HCT116 (cell line): ENCODE measurements at regions not wholly inside any gene's neighbourhood (a gene's known extent, or its start where the extent isn't known, plus 50 kb on each side); places are given as distances from the start of the nearest gene placed in this dataset.

Experiments
- ATAC-seq: fragments of 200-7000 bp; cut with Tn5 transposase; 2 replicates; pipeline ENCODE4 v1.9.1; 2020; ENCODE audit warnings: mild to moderate bottlenecking, moderate library complexity
- BruUV-seq: library from RNA; stranded (reverse); fragments of 400-500 nt; replicated peaks from 2 replicates; lab custom pipeline; 2021; lab: Mats Ljungman, UMichigan
- CTCF ChIA-PET: fragments of 300-600 bp; sonication (Branson Sonifier 250); formaldehyde crosslinking; loops from one replicate; lab custom pipeline; 2021; ENCODE audit warnings: antibody characterized with exemption; lab: Charles Lee
- POLR2A ChIA-PET: fragments of 300-600, 350-600 bp; sonication (Branson Sonifier 250); formaldehyde crosslinking; loops from one replicate; lab custom pipeline; 2021; ENCODE audit warnings: antibody characterized with exemption; lab: Charles Lee
- RAD21 ChIA-PET, 2 experiments: fragments of 300-600 bp; sonication (Branson Sonifier 250); formaldehyde crosslinking; loops; one replicate each; lab custom pipeline; 2023; ENCODE audit warnings: low total read pairs in 2 of 2; ENCODE audit not compliant: uncharacterized antibody in 2 of 2, unreplicated experiment in 2 of 2, low non-redundant PET in 1 of 2; lab: Charles Lee
- DNase-seq: peaks from one replicate; pipeline ENCODE4 v3.0.0-alpha.2; 2010; ENCODE audit warnings: low read depth, low spot score
- H2AFZ ChIP-seq: fragments of 200-600 bp; shearing (Covaris generic), sonication (generic); 2 replicates; pipeline ENCODE4 v1.6.1; 2017; ENCODE audit warnings: low read depth, mixed run types, mixed read lengths, antibody characterized with exemption, low read length; ENCODE audit not compliant: poor library complexity, severe bottlenecking
- H3K27ac ChIP-seq: 2 replicates; pipeline ENCODE4 v1.5.1; 2012; ENCODE audit warnings: low read depth, low read length
- H3K27me3 ChIP-seq: fragments of 200-600 bp; sonication (generic); 2 replicates; pipeline ENCODE4 v1.6.1; 2016; ENCODE audit warnings: mixed run types, low read length, mixed read lengths; ENCODE audit not compliant: insufficient read depth
- H3K36me3 ChIP-seq, 2 experiments: fragments of 200-500 bp in 1 of 2; fragments of 200-600 bp in 1 of 2; sonication (Bioruptor generic) in 1 of 2; sonication (generic) in 1 of 2; 2 replicates each; pipeline versions ENCODE4 v1.5.1 to v1.6.1; 2014 to 2016; ENCODE audit warnings: low read length in 2 of 2, inconsistent platforms in 1 of 2, mixed read lengths in 1 of 2, mixed run types in 1 of 2; ENCODE audit not compliant: insufficient read depth in 2 of 2, control insufficient read depth in 1 of 2
- H3K4me1 ChIP-seq, 2 experiments: fragments of 200-600 bp in 1 of 2; sonication (generic) in 1 of 2; 2 replicates each; pipeline versions ENCODE4 v1.5.1 to v1.6.1; 2012 to 2017; ENCODE audit warnings: low read length in 2 of 2, inconsistent platforms in 1 of 2, mild to moderate bottlenecking in 1 of 2, mixed read lengths in 1 of 2, mixed run types in 1 of 2, moderate library complexity in 1 of 2; ENCODE audit not compliant: insufficient read depth in 2 of 2, control insufficient read depth in 1 of 2
- H3K4me2 ChIP-seq: fragments of 200-600 bp; sonication (generic); 2 replicates; pipeline ENCODE4 v1.6.1; 2017; ENCODE audit warnings: mixed run types, low read length, mixed read lengths
- H3K4me3 ChIP-seq, 2 experiments: fragments of 200-600 bp in 1 of 2; sonication (generic) in 1 of 2; replicated peaks in 1 of 2; 2 replicates each; pipeline ENCODE4 v1.5.1; 2011 to 2016; ENCODE audit warnings: low read length in 2 of 2, control low read depth in 1 of 2, low read depth in 1 of 2, mild to moderate bottlenecking in 1 of 2, mixed read lengths in 1 of 2, mixed run types in 1 of 2
- H3K79me2 ChIP-seq: fragments of 200-600 bp; sonication (generic); 2 replicates; pipeline ENCODE4 v1.6.1; 2017; ENCODE audit warnings: mild to moderate bottlenecking, mixed run types, low read length, moderate library complexity, mixed read lengths; ENCODE audit not compliant: insufficient read depth
- H3K9ac ChIP-seq: fragments of 200-600 bp; sonication (generic); 2 replicates; pipeline ENCODE4 v1.6.1; 2016; ENCODE audit warnings: low read length, mixed read lengths
- H3K9me2 ChIP-seq: fragments of 200-600 bp; sonication (generic), shearing (Covaris generic); 2 replicates; pipeline ENCODE4 v1.6.1; 2017; ENCODE audit warnings: mixed run types, mild to moderate bottlenecking, moderate library complexity; ENCODE audit not compliant: insufficient read depth
- H3K9me3 ChIP-seq, 2 experiments: fragments of 200-500 bp in 1 of 2; fragments of 200-600 bp in 1 of 2; sonication (Bioruptor generic) in 1 of 2; sonication (generic) in 1 of 2; 2 replicates each; pipeline ENCODE4 v1.6.1; 2014 to 2017; ENCODE audit warnings: low read length in 2 of 2, mixed read lengths in 2 of 2, inconsistent platforms in 1 of 2, low read depth in 1 of 2, mild to moderate bottlenecking in 1 of 2, mixed run types in 1 of 2, moderate library complexity in 1 of 2; ENCODE audit not compliant: control insufficient read depth in 1 of 2, insufficient read depth in 1 of 2
- H4K20me1 ChIP-seq: fragments of 200-600 bp; sonication (generic), shearing (Covaris generic); 2 replicates; pipeline ENCODE4 v1.6.1; 2017; ENCODE audit warnings: mixed run types, mild to moderate bottlenecking, moderate library complexity; ENCODE audit not compliant: insufficient read depth
- CBX3 ChIP-seq: IDR thresholded peaks from 2 replicates; pipeline ENCODE4 v1.6.1; 2012; ENCODE audit warnings: low read depth
- CEBPB ChIP-seq: IDR thresholded peaks from 2 replicates; pipeline ENCODE4 v1.6.1; 2012; ENCODE audit warnings: low read depth
- ELF1 ChIP-seq: IDR thresholded peaks from 2 replicates; pipeline ENCODE4 v1.6.1; 2012; ENCODE audit warnings: low read depth, borderline replicate concordance
- EZH2 ChIP-seq: fragments of 200-600 bp; sonication (generic); IDR thresholded peaks from 2 replicates; pipeline ENCODE4 v1.6.1; 2017; ENCODE audit warnings: antibody characterized with exemption, mixed run types
- FOSL1 ChIP-seq: IDR thresholded peaks from 2 replicates; pipeline ENCODE4 v1.6.1; 2012; ENCODE audit warnings: low read depth
- POLR2A ChIP-seq: IDR thresholded peaks from 2 replicates; pipeline ENCODE4 v1.7.0; 2011; ENCODE audit warnings: borderline replicate concordance; ENCODE audit not compliant: insufficient read depth, insufficient read length; ENCODE audit errors: extremely low read depth
- POLR2AphosphoS5 ChIP-seq: IDR thresholded peaks from 2 replicates; pipeline ENCODE4 v1.6.1; 2011; ENCODE audit warnings: mild to moderate bottlenecking, low read depth, low read length, moderate library complexity
- RAD21 ChIP-seq: IDR thresholded peaks from 2 replicates; pipeline ENCODE4 v1.6.1; 2012; ENCODE audit warnings: low read depth, mild to moderate bottlenecking
- SIN3A ChIP-seq: IDR thresholded peaks from 2 replicates; pipeline ENCODE4 v1.6.1; 2012; ENCODE audit warnings: low read depth
- SRF ChIP-seq: IDR thresholded peaks from 2 replicates; pipeline ENCODE4 v1.6.1; 2012; ENCODE audit warnings: low read depth
- intact Hi-C: fragments of 100-400 bp; cut with micrococcal nuclease; formaldehyde crosslinking; loops from 2 replicates; pipeline ENCODE4 v1.10.0; 2022
- TF ChIP-seq, protein P1 (sequence below): IDR thresholded peaks from 2 replicates; pipeline ENCODE4 v1.6.1; 2012; ENCODE audit warnings: low read depth
- TF ChIP-seq, protein P2 (sequence below), 3 experiments: fragments of 200-600 bp in 1 of 3; sonication (generic) in 1 of 3; IDR thresholded peaks in 2 of 3; conservative IDR thresholded peaks in 1 of 3; 2 replicates each; pipeline ENCODE4 v1.5.1; 2012 to 2017; ENCODE audit warnings: low read depth in 2 of 3, low read length in 2 of 3, antibody characterized with exemption in 1 of 3, borderline replicate concordance in 1 of 3, control low read depth in 1 of 3, mild to moderate bottlenecking in 1 of 3, mixed read lengths in 1 of 3, mixed run types in 1 of 3, moderate library complexity in 1 of 3; ENCODE audit not compliant: insufficient read depth in 1 of 3
- TF ChIP-seq, protein P3 (sequence below): IDR thresholded peaks from 2 replicates; pipeline ENCODE4 v1.6.1; 2011; ENCODE audit warnings: mild to moderate bottlenecking, low read length, moderate library complexity; ENCODE audit not compliant: insufficient replicate concordance; ENCODE audit errors: extremely low read depth

DNA sequence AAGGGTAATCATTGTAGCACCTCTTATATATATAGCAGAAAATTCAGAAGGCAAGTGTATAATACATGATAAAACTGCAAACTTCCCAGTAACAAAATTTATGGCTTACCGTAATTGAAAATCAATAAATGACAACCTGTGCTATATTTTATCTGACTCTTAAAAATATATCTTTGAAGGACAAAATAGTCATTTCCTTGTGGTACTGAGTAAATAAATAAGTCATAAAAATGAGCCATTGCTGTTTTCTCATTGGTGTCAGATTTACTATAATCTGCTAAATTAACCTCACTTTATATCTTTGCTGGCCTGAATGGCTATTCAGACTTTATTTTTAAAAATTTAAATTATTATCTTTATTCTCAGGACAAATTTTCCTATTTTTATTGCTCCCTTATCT, 1319.1 kb upstream of the SPRY2 start:
- BruUV-seq: no TSS peak
- intact Hi-C loops: no loop called here
- RAD21 ChIA-PET: no interaction called here
- Histone ChIP-seq H3K4me1 (no peaks in the 10 kb centered on the region), H3K27ac (no peak overlapping the region), H3K27me3 (no peaks in the 10 kb centered on the region), H3K9me2 (no peaks in the 10 kb centered on the region), H4K20me1 (no peaks in the 10 kb centered on the region), H3K9ac (no peak overlapping the region), H3K4me2 (no peak overlapping the region), H3K79me2 (no peaks in the 10 kb centered on the region), H3K9me3 (peaks cover 0 to 3% of the 10 kb centered on the region in 2 experiments; a peak in 3 of 4 replicates), H2AFZ (no peak overlapping the region), H3K36me3 (no peaks in the 10 kb centered on the region), H3K4me3 (no peak overlapping the region)
- DNase-seq: no peak
- POLR2A ChIA-PET: no interaction called here
- CTCF ChIA-PET: no interaction called here
- ATAC-seq: no peak
- TF ChIP-seq POLR2A: no peak
- no peak for TF ChIP-seq SRF
- no peak for TF ChIP-seq SIN3A
- TF ChIP-seq CBX3: no peak
- TF ChIP-seq, protein P1, sequence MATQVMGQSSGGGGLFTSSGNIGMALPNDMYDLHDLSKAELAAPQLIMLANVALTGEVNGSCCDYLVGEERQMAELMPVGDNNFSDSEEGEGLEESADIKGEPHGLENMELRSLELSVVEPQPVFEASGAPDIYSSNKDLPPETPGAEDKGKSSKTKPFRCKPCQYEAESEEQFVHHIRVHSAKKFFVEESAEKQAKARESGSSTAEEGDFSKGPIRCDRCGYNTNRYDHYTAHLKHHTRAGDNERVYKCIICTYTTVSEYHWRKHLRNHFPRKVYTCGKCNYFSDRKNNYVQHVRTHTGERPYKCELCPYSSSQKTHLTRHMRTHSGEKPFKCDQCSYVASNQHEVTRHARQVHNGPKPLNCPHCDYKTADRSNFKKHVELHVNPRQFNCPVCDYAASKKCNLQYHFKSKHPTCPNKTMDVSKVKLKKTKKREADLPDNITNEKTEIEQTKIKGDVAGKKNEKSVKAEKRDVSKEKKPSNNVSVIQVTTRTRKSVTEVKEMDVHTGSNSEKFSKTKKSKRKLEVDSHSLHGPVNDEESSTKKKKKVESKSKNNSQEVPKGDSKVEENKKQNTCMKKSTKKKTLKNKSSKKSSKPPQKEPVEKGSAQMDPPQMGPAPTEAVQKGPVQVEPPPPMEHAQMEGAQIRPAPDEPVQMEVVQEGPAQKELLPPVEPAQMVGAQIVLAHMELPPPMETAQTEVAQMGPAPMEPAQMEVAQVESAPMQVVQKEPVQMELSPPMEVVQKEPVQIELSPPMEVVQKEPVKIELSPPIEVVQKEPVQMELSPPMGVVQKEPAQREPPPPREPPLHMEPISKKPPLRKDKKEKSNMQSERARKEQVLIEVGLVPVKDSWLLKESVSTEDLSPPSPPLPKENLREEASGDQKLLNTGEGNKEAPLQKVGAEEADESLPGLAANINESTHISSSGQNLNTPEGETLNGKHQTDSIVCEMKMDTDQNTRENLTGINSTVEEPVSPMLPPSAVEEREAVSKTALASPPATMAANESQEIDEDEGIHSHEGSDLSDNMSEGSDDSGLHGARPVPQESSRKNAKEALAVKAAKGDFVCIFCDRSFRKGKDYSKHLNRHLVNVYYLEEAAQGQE: no peak
- TF ChIP-seq CEBPB: no peak
- no peak for TF ChIP-seq POLR2AphosphoS5
- TF ChIP-seq ELF1: no peak
- no peak for TF ChIP-seq FOSL1
- TF ChIP-seq EZH2: no peak
- TF ChIP-seq, protein P2, sequence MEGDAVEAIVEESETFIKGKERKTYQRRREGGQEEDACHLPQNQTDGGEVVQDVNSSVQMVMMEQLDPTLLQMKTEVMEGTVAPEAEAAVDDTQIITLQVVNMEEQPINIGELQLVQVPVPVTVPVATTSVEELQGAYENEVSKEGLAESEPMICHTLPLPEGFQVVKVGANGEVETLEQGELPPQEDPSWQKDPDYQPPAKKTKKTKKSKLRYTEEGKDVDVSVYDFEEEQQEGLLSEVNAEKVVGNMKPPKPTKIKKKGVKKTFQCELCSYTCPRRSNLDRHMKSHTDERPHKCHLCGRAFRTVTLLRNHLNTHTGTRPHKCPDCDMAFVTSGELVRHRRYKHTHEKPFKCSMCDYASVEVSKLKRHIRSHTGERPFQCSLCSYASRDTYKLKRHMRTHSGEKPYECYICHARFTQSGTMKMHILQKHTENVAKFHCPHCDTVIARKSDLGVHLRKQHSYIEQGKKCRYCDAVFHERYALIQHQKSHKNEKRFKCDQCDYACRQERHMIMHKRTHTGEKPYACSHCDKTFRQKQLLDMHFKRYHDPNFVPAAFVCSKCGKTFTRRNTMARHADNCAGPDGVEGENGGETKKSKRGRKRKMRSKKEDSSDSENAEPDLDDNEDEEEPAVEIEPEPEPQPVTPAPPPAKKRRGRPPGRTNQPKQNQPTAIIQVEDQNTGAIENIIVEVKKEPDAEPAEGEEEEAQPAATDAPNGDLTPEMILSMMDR (IDR thresholded peaks at IDR 0.05 in 2 of 3, conservative IDR thresholded peaks at IDR 0.05 in 1 of 3; ENCODE audit: borderline replicate concordance in 1 of 3, insufficient read depth in 1 of 3, low read depth in 2 of 3, low read length in 2 of 3): no peak
- TF ChIP-seq RAD21: no peak
- TF ChIP-seq, protein P3, sequence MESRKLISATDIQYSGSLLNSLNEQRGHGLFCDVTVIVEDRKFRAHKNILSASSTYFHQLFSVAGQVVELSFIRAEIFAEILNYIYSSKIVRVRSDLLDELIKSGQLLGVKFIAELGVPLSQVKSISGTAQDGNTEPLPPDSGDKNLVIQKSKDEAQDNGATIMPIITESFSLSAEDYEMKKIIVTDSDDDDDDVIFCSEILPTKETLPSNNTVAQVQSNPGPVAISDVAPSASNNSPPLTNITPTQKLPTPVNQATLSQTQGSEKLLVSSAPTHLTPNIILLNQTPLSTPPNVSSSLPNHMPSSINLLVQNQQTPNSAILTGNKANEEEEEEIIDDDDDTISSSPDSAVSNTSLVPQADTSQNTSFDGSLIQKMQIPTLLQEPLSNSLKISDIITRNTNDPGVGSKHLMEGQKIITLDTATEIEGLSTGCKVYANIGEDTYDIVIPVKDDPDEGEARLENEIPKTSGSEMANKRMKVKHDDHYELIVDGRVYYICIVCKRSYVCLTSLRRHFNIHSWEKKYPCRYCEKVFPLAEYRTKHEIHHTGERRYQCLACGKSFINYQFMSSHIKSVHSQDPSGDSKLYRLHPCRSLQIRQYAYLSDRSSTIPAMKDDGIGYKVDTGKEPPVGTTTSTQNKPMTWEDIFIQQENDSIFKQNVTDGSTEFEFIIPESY: no peak
